ENCODE measurements at regions not wholly inside any gene's neighbourhood (a gene's known extent, or its start where the extent isn't known, plus 50 kb on each side); places are given as distances from the start of the nearest gene placed in this dataset.

GRCh38 chr9:134217431-134218210 is 53.3 kb upstream of the RNU6ATAC start:
- CTCF ChIA-PET (ENCODE audit: low intra/inter-chr PET ratio), result interaction anchor here (0.6 to 2.1 kb wide), 3 partner anchors 46 to 1695 kb away, joined by 3 to 13 read pairs (median 3); no protein-coding TSS in a partner anchor
- 18% methylated on average over 10 of the region's 10 CpGs for WGBS (ENCODE audit: insufficient coverage, low coverage, missing lambda C conversion rate)
- TF ChIP-seq KLF16 (IDR thresholded peaks at IDR 0.05) (no peak), MEIS2 (IDR thresholded peaks at IDR 0.05; ENCODE audit: partially characterized antibody) (peak; percentile 29), ZNF57 (CRISPR knock-in tag; IDR thresholded peaks at IDR 0.05) (no peak), MAFK (IDR thresholded peaks at IDR 0.05; ENCODE audit: low read length) (no peak), ZBTB49 (CRISPR knock-in tag; IDR thresholded peaks at IDR 0.05; ENCODE audit: borderline replicate concordance) (no peak), SOX6 (IDR thresholded peaks at IDR 0.05) (no peak), DPF2 (IDR thresholded peaks at IDR 0.05) (no peak), ZNF764 (CRISPR knock-in tag; IDR thresholded peaks at IDR 0.05; ENCODE audit: low read depth) (no peak), ZBTB12 (CRISPR knock-in tag; IDR thresholded peaks at IDR 0.05) (no peak), REST (IDR thresholded peaks at IDR 0.05; ENCODE audit: borderline replicate concordance) (peak; percentile 51; the same call in 1 of the 2 replicates), REST (CRISPR knock-in tag; IDR thresholded peaks at IDR 0.05; ENCODE audit: low read depth) (no peak)

More at GRCh38 chr9:134217431-134218210, 53.3 kb upstream of the RNU6ATAC start:
- POLR2A ChIA-PET, result interaction anchor here (0.6 to 1.2 kb wide), 3 partner anchors 8 to 43 kb away, joined by 3 to 6 read pairs (median 3); no protein-coding TSS in a partner anchor
- Histone ChIP-seq H3K27ac (ENCODE audit: extremely low read depth, low read depth, low read length) (no peak overlapping the region), H3K36me3 (ENCODE audit: control insufficient read depth, insufficient read depth, low read length) (no peaks in the 10 kb centered on the region), H3K9me3 (replicated peaks; ENCODE audit: control insufficient read depth, insufficient read depth, low read depth, low read length) (no peaks in the 10 kb centered on the region), H4K20me1 (replicated peaks; ENCODE audit: control insufficient read depth, insufficient read depth, low read length) (no peaks in the 10 kb centered on the region), H3K9ac (ENCODE audit: insufficient read depth in 1 of 2, low read depth in 2 of 2, low read length in 2 of 2) (no peak overlapping the region), H2AFZ (ENCODE audit: low read depth, low read length) (no peak overlapping the region; the same call in 1 of the 2 replicates), H3K79me2 (ENCODE audit: control insufficient read depth, insufficient read depth, low read length) (no peaks in the 10 kb centered on the region), H3K4me2 (ENCODE audit: insufficient read depth, low read length) (no peak overlapping the region), H3K4me1 (replicated peaks in 1 of 2; ENCODE audit: control insufficient read depth in 2 of 2, insufficient read depth in 2 of 2, low read length in 2 of 2) (peaks cover 10 to 30% of the 10 kb centered on the region in 2 experiments; a peak in 4 of 5 replicates), H3K9me1 (ENCODE audit: control insufficient read depth, insufficient read depth, low read length) (no peaks in the 10 kb centered on the region), H3K27me3 (ENCODE audit: control insufficient read depth in 2 of 2, insufficient read depth in 2 of 2, low read length in 2 of 2) (peaks cover 21 to 58% of the 10 kb centered on the region in 2 experiments; a peak in 4 of 5 replicates), H3K4me3 (no peak overlapping the region)
- peak; percentile 42 to 56 (median 46) for DNase-seq (ENCODE audit: extremely low read depth in 1 of 4, low spot score in 3 of 4)
- peak; percentile 82 for ATAC-seq
- no TSS peak for BruUV-seq (replicated peaks)
- peak; percentile 90 for FAIRE-seq
- intact Hi-C loops (cut with micrococcal nuclease) (loop anchor here (2.0 kb wide), 1 partner anchor 47 kb away; no protein-coding TSS in a partner anchor), in situ Hi-C loops (cut with MboI) (no loop called here)
